GM12873 (cell line): ENCODE measurements at regions not wholly inside any gene's neighbourhood (a gene's known extent, or its start where the extent isn't known, plus 50 kb on each side); places are given as distances from the start of the nearest gene placed in this dataset.

ENCODE experiments used
- CTCF ChIP-seq: IDR thresholded peaks from 2 replicates; pipeline ENCODE4 v1.5.1; 2012; ENCODE audit warnings: low read depth, mild to moderate bottlenecking, moderate library complexity, low read length, control low read depth; ENCODE audit not compliant: insufficient read depth; ENCODE audit errors: missing control alignments

GRCh38 chr20:57807401-57808263, 97.8 kb upstream of the PMEPA1 start:
- TF ChIP-seq CTCF: no peak

GRCh38 chr20:57806975-57807374, 97.2 kb upstream of the PMEPA1 start:
- TF ChIP-seq CTCF: no peak

- no peak for TF ChIP-seq CTCF
These were observed 96.7 kb upstream of the PMEPA1 start for GRCh38 chr20:57806476-57806875.

GRCh38 chr20:57805747-57806146, 95.9 kb upstream of the PMEPA1 start:
- no peak for TF ChIP-seq CTCF

GRCh38 chr20:57804470-57805250, 94.8 kb upstream of the PMEPA1 start:
- TF ChIP-seq CTCF: no peak

- TF ChIP-seq CTCF: no peak
These were observed 93.7 kb upstream of the PMEPA1 start for GRCh38 chr20:57803508-57804005.
